ENCODE measurements at regions not wholly inside any gene's neighbourhood (a gene's known extent, or its start where the extent isn't known, plus 50 kb on each side); places are given as distances from the start of the nearest gene placed in this dataset.

- H3K4me1 Mint-ChIP-seq: no peaks in the 10 kb centered on the region
- H3K4me3 Mint-ChIP-seq: no peak overlapping the region
- H3K27ac Mint-ChIP-seq: no peak overlapping the region
These were observed 1009.4 kb downstream of the TYW1 start for GRCh38 chr7:68005992-68006391.

DNA sequence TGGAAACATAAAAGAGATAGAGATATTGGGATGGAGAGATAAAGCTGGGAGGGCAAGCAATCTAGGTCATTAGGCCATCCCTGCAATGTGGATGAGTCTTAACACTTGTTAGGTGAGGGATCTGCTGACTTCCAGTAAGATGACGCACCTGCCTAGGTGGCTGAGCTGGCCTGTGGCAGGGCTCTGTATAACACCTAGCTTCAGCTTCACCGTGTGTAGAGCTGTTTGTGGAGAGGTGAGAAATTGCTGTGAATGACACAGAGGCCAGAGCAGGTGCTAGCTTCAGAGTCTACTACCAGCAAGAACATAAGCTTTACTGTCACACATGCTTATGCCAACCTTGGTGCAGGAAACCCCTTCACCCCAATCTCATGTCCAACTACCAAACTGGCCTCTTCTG, 1010.0 kb downstream of the TYW1 start:
- Mint-ChIP-seq H3K4me1 (no peaks in the 10 kb centered on the region), H3K4me3 (no peak overlapping the region), H3K27ac (no peak overlapping the region)
- no peak for TF ChIP-seq ZNF331 (CRISPR knock-in tag; IDR thresholded peaks at IDR 0.05; ENCODE audit: low read depth)
- TF ChIP-seq STAT1 (IDR thresholded peaks at IDR 0.05; ENCODE audit: unreplicated experiment): no peak
- TF ChIP-seq JUNB (IDR thresholded peaks at IDR 0.05; ENCODE audit: unreplicated experiment): no peak
- TF ChIP-seq POLR2AphosphoS5 (IDR thresholded peaks at IDR 0.05; ENCODE audit: low read depth): no peak
- no peak for TF ChIP-seq EZH2phosphoT487 (IDR thresholded peaks at IDR 0.05; ENCODE audit: unreplicated experiment)
- TF ChIP-seq CREB1 (CRISPR knock-in tag; IDR thresholded peaks at IDR 0.05; ENCODE audit: low read depth): no peak
- TF ChIP-seq NANOG (IDR thresholded peaks at IDR 0.05; ENCODE audit: borderline replicate concordance): no peak
- TF ChIP-seq CTCF (conservative IDR thresholded peaks at IDR 0.05; ENCODE audit: low read depth in 2 of 2): no peak
- no peak for TF ChIP-seq ETS1 (IDR thresholded peaks at IDR 0.05)
- no peak for TF ChIP-seq EZH2 (IDR thresholded peaks at IDR 0.05; ENCODE audit: low read depth, unreplicated experiment)

More at GRCh38 chr7:68005992-68006391, 1009.4 kb downstream of the TYW1 start:
- no peaks in the 10 kb centered on the region for H4K20me1 ChIP-seq (replicated peaks; ENCODE audit: insufficient read depth)
- DNase-seq (ENCODE audit: low spot score) (no peak), ATAC-seq (no peak)
- no peak overlapping the region for H2AFZ ChIP-seq
- no peaks in the 10 kb centered on the region for H3K4me1 ChIP-seq (ENCODE audit: insufficient read depth)
- no peak overlapping the region for H3K4me2 ChIP-seq
- H3K79me2 ChIP-seq (replicated peaks; ENCODE audit: insufficient read depth): no peaks in the 10 kb centered on the region
- peaks cover 5% of the 10 kb centered on the region for H3K27me3 Mint-ChIP-seq (ENCODE audit: insufficient read depth, low read depth, poor library complexity)
- TF ChIP-seq, protein P1, sequence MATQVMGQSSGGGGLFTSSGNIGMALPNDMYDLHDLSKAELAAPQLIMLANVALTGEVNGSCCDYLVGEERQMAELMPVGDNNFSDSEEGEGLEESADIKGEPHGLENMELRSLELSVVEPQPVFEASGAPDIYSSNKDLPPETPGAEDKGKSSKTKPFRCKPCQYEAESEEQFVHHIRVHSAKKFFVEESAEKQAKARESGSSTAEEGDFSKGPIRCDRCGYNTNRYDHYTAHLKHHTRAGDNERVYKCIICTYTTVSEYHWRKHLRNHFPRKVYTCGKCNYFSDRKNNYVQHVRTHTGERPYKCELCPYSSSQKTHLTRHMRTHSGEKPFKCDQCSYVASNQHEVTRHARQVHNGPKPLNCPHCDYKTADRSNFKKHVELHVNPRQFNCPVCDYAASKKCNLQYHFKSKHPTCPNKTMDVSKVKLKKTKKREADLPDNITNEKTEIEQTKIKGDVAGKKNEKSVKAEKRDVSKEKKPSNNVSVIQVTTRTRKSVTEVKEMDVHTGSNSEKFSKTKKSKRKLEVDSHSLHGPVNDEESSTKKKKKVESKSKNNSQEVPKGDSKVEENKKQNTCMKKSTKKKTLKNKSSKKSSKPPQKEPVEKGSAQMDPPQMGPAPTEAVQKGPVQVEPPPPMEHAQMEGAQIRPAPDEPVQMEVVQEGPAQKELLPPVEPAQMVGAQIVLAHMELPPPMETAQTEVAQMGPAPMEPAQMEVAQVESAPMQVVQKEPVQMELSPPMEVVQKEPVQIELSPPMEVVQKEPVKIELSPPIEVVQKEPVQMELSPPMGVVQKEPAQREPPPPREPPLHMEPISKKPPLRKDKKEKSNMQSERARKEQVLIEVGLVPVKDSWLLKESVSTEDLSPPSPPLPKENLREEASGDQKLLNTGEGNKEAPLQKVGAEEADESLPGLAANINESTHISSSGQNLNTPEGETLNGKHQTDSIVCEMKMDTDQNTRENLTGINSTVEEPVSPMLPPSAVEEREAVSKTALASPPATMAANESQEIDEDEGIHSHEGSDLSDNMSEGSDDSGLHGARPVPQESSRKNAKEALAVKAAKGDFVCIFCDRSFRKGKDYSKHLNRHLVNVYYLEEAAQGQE (IDR thresholded peaks at IDR 0.05; ENCODE audit: unreplicated experiment): no peak
- no peak for TF ChIP-seq EZH2phosphoT487 (IDR thresholded peaks at IDR 0.05; ENCODE audit: unreplicated experiment)
- no peak for TF ChIP-seq ETS1 (IDR thresholded peaks at IDR 0.05)
- no peak for TF ChIP-seq ZNF114 (CRISPR knock-in tag; IDR thresholded peaks at IDR 0.05)
- TF ChIP-seq JUNB (IDR thresholded peaks at IDR 0.05; ENCODE audit: unreplicated experiment): no peak
- TF ChIP-seq STAT1 (IDR thresholded peaks at IDR 0.05; ENCODE audit: unreplicated experiment): no peak
- H3F3A ChIP-seq (replicated peaks; ENCODE audit: low read depth): no peaks in the 10 kb centered on the region
- H3K27me3 ChIP-seq (ENCODE audit: insufficient read depth): no peaks in the 10 kb centered on the region
- H3K4me3 ChIP-seq: no peak overlapping the region
- peaks cover 48% of the 10 kb centered on the region for H3K36me3 Mint-ChIP-seq (ENCODE audit: low read depth)
- no peaks in the 10 kb centered on the region for H3K9me2 ChIP-seq (ENCODE audit: insufficient read depth)
- peaks cover 93% of the 10 kb centered on the region for H3K9me3 Mint-ChIP-seq
- no peaks in the 10 kb centered on the region for H3K36me3 ChIP-seq (ENCODE audit: insufficient read depth)
- H3K27ac ChIP-seq (ENCODE audit: low read depth): no peak overlapping the region

More for the DNA sequence above, 1010.0 kb downstream of the TYW1 start:
- Histone ChIP-seq H3K4me2 (no peak overlapping the region), H3K79me2 (replicated peaks; ENCODE audit: insufficient read depth) (no peaks in the 10 kb centered on the region), H3K36me3 (ENCODE audit: insufficient read depth) (no peaks in the 10 kb centered on the region), H4K20me1 (replicated peaks; ENCODE audit: insufficient read depth) (no peaks in the 10 kb centered on the region), H3K4me1 (ENCODE audit: insufficient read depth) (no peaks in the 10 kb centered on the region), H3K4me3 (no peak overlapping the region), H3F3A (replicated peaks; ENCODE audit: low read depth) (no peaks in the 10 kb centered on the region), H3K27ac (ENCODE audit: low read depth) (no peak overlapping the region), H2AFZ (no peak overlapping the region), H3K27me3 (ENCODE audit: insufficient read depth) (no peaks in the 10 kb centered on the region), H3K9me2 (ENCODE audit: insufficient read depth) (no peaks in the 10 kb centered on the region)
- DNase-seq (ENCODE audit: low spot score) (no peak), ATAC-seq (no peak)
- Mint-ChIP-seq H3K36me3 (ENCODE audit: low read depth) (peaks cover 54% of the 10 kb centered on the region), H3K9me3 (peaks cover 93% of the 10 kb centered on the region), H3K27me3 (ENCODE audit: insufficient read depth, low read depth, poor library complexity) (peaks cover 7% of the 10 kb centered on the region)
